Subcutaneous abdominal adipose tissue (tissue), 5 donors: ENCODE measurements at regions not wholly inside any gene's neighbourhood (a gene's known extent, or its start where the extent isn't known, plus 50 kb on each side); places are given as distances from the start of the nearest gene placed in this dataset.
"Not testable (repeated sequence)": the region's sequence is repeated elsewhere in the genome, so short reads cannot be mapped to it uniquely, and the experiment has no call there.

Experiments used
- H3K27ac ChIP-seq: one replicate; pipeline ENCODE4 v1.7.0; 2013; ENCODE audit warnings: low read depth, mild to moderate bottlenecking, inconsistent platforms, low read length, moderate library complexity
- H3K27me3 ChIP-seq, 5 donors: one replicate each; pipeline ENCODE4 v1.7.0; 2013; ENCODE audit warnings: low read length in 5 of 5, inconsistent platforms in 1 of 5; ENCODE audit not compliant: control insufficient read depth in 5 of 5, insufficient read depth in 4 of 5
- H3K36me3 ChIP-seq, 5 donors: one replicate each; pipeline ENCODE4 v1.7.0; 2013; ENCODE audit warnings: low read length in 5 of 5; ENCODE audit not compliant: control insufficient read depth in 5 of 5, insufficient read depth in 5 of 5
- H3K4me1 ChIP-seq, 5 donors: one replicate each; pipeline ENCODE4 v1.7.0; 2013; ENCODE audit warnings: low read length in 5 of 5, mild to moderate bottlenecking in 3 of 5, moderate library complexity in 1 of 5; ENCODE audit not compliant: control insufficient read depth in 5 of 5, insufficient read depth in 5 of 5
- H3K4me3 ChIP-seq, 5 donors: one replicate each; pipeline ENCODE4 v1.7.0; 2013; ENCODE audit warnings: low read length in 5 of 5, low read depth in 1 of 5
- H3K9ac ChIP-seq, 5 donors: one replicate each; pipeline ENCODE4 v1.7.0; 2013; ENCODE audit warnings: low read length in 5 of 5, mild to moderate bottlenecking in 4 of 5, moderate library complexity in 3 of 5
- H3K9me3 ChIP-seq, 5 donors: one replicate each; pipeline ENCODE4 v1.7.0; 2013; ENCODE audit warnings: low read length in 5 of 5; ENCODE audit not compliant: control insufficient read depth in 5 of 5
- donor health status: healthy.
- donor health status: healthy.
- donor health status: healthy.
- donor health status: healthy.
- donor health status: healthy.

- Histone ChIP-seq H3K9me3 (no peaks in the 10 kb centered on the region), H3K4me3 (no peak overlapping the region), H3K27ac (no peak overlapping the region), H3K27me3 (peaks cover 0 to 10% (median 4%) of the 10 kb centered on the region in 5 donors), H3K4me1 (no peaks in the 10 kb centered on the region), H3K9ac (no peak overlapping the region), H3K36me3 (no peaks in the 10 kb centered on the region)
Observed at GRCh38 chr22:23395530-23396361, 184.3 kb downstream of the IGLL1 start.

- H3K27ac ChIP-seq = no peak overlapping the region
Observed at GRCh38 chr22:23394525-23395326, 185.4 kb downstream of the IGLL1 start.

DNA sequence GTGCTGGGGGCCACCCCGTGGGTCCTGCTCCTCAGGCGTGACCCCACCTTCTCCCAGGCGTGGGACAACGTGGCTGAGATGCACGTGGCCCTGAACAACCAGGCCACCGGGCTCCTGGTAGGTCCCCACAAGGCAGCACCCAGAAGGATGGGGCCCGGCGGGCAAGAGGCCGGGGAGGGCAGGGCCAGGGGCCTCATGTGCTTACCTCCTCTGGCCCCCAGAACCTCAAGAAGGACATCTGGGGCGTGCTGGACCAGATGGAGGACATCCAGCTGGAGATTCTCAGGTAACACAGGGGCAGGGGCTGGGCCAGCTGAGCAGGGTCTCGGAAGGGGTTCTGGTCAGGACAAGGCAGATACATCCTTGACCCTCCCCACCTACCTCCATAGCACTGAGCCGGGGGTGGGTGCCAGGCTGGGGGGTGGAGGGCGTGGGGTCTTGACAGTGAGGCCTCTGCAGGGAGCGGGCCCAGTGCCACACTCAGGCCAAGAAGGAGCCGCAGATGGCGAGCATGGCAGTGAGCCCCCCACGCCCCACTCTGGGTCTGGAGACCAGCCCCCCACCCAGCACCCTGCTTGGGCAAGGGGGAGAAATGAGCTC lies 186.3 kb downstream of the IGLL1 start:
- Histone ChIP-seq H3K36me3 (no peaks in the 10 kb centered on the region), H3K27me3 (no peaks in the 10 kb centered on the region), H3K4me3 (no peak overlapping the region), H3K9ac (no peak overlapping the region), H3K9me3 (no peaks in the 10 kb centered on the region), H3K27ac (no peak overlapping the region), H3K4me1 (no peaks in the 10 kb centered on the region)

More at GRCh38 chr22:23394525-23395326, 185.4 kb downstream of the IGLL1 start:
- Histone ChIP-seq H3K36me3 (no peaks in the 10 kb centered on the region), H3K9me3 (no peaks in the 10 kb centered on the region), H3K27me3 (peaks cover 0 to under 1% (median 0%) of the 10 kb centered on the region in 5 donors), H3K4me1 (no peaks in the 10 kb centered on the region), H3K9ac (no peak overlapping the region), H3K4me3 (no peak overlapping the region)

DNA sequence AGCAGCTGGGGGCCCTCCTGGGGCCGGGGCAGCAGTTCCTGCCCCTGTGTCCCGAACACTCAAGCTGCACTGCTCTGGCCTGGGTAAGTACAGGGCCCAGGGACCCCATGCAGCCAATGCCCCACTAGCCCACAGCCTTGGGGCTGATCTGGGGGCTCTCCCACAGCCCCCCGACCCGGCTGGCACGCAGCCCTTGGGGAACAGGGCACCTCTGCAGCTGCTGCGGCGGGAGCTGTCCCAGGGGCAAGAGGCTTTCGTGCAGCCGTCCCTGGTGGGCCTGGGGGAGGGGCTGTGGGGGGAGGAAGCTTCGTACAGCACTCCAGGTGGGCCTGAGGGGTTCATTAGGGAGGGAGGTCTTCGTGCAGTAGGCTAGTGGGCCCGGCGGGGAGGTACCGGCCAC lies 186.9 kb downstream of the IGLL1 start:
- not testable (repeated sequence) for H3K36me3 ChIP-seq, H3K4me3 ChIP-seq, H3K4me1 ChIP-seq, H3K9me3 ChIP-seq, H3K9ac ChIP-seq, H3K27ac ChIP-seq, H3K27me3 ChIP-seq

GRCh38 chr22:23392420-23393121 lies 187.5 kb downstream of the IGLL1 start:
- H3K27me3 ChIP-seq = no peaks in the 10 kb centered on the region
- peaks cover 0 to 4% (median 0%) of the 10 kb centered on the region in 5 donors for H3K4me1 ChIP-seq
- H3K9me3 ChIP-seq = no peaks in the 10 kb centered on the region
- no peak overlapping the region for H3K27ac ChIP-seq
- H3K36me3 ChIP-seq = no peaks in the 10 kb centered on the region
- H3K4me3 ChIP-seq = no peak overlapping the region
- no peak overlapping the region for H3K9ac ChIP-seq

GRCh38 chr22:23391022-23391421 lies 189.1 kb downstream of the IGLL1 start:
- no peak overlapping the region for H3K9ac ChIP-seq
- no peaks in the 10 kb centered on the region for H3K9me3 ChIP-seq
- H3K27ac ChIP-seq = no peak overlapping the region
- H3K36me3 ChIP-seq = no peaks in the 10 kb centered on the region
- H3K27me3 ChIP-seq = peaks cover 0 to 7% (median 0%) of the 10 kb centered on the region in 5 donors
- H3K4me3 ChIP-seq = no peak overlapping the region
- H3K4me1 ChIP-seq = peaks cover 0 to 8% (median 0%) of the 10 kb centered on the region in 5 donors

DNA sequence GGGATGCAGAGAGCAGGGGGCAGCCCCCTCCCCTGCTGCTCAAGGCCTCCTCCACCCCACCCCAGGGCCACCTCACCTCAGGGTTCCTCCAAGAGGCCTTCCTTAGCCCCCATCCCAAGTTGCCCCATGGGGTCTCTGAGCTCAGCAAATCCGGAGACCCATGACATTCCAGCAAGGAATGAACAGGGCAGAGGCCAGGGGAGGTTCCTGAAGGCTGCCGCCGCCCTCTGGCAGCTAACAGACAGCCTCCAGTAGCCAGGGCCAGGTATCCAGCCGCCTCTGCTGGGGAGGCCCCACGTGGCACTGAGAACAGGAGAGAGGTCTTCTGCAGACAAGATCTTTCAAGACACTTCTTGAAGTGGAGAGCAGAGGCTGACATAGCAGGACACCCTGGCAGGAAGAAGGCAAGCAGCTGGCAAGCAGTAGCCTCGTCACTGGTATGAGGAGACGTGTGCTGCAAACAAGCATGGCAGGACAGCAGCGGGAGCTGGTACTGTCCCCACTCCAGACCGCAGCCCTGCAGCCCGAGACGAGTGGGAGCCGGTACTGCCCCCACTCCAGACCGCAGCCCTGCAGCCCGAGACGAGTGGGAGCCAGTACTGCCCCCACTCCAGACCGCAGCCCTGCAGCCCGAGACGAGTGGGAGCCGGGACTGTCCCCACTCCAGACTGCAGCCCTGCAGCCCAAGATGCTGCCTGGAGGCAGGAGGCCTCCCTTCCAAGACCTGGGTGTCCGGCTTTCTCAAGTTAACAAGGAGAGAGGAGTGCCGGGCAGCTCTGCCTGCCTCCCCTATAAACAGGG lies 190.6 kb downstream of the IGLL1 start:
- Histone ChIP-seq H3K27me3 (peaks cover 0 to 9% (median 5%) of the 10 kb centered on the region in 5 donors), H3K9ac (no peak overlapping the region), H3K9me3 (no peaks in the 10 kb centered on the region), H3K36me3 (no peaks in the 10 kb centered on the region), H3K4me1 (peaks cover 0 to 9% (median 0%) of the 10 kb centered on the region in 5 donors), H3K27ac (no peak overlapping the region), H3K4me3 (no peak overlapping the region)

DNA sequence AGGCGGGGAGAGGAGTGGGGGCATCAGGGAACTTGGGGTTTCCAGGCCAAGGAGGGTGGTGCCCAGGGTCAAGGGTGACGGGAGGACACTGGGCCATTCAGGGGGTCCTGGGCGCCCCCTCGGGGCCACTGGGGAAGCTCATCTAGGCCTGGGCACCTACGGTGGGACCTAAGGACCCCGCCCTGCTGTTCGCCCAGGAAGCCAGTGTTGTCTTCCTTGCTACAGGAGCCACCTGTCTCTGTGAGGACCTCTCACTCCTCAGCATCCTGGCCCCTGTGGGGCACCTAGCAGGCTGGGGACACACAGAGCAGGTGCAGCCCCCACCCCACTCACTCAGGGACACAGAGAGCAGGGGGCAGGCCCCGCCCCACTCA lies 191.6 kb downstream of the IGLL1 start:
- Histone ChIP-seq H3K4me1 (peaks cover 0 to 9% (median 3%) of the 10 kb centered on the region in 5 donors), H3K9ac (no peak overlapping the region), H3K4me3 (no peak overlapping the region), H3K27ac (no peak overlapping the region), H3K27me3 (peaks cover 0 to 13% (median 5%) of the 10 kb centered on the region in 5 donors), H3K36me3 (no peaks in the 10 kb centered on the region), H3K9me3 (no peaks in the 10 kb centered on the region)

DNA sequence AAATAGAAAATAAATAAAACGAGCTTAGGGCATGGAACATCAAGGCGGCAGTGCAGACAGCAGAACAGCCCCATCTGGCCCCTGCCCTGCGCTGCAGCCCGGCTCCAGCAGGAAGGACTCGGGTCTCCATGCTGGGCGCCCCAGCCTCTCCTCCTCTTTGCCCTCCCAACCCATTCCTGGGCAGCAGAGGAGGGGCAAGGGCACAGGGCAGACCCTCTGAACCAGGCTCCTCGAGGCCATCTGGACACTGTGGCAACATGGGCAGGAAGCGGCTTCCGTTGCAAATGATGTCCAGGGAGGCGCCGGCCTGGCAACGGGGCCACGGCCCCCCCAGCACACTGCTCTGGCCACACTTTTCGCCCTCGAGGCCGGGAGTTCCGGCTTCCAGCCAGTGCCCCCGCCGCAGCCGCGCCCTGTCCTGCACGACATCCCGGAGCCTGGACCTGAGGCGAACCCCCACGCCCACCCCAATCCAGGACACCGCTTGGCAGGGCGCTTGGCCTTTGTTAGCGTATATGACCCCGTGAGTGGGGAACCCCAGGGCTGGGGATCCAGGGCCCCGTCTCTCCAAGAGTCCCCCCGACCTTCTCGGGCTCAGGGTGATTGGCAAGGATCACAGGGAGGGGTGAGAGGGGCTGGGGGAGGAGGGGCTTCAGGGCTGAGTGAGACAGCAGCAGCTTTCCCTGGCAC lies 192.1 kb downstream of the IGLL1 start:
- no peak overlapping the region for H3K27ac ChIP-seq
- H3K4me1 ChIP-seq = peaks cover 0 to 9% (median 3%) of the 10 kb centered on the region in 5 donors
- H3K36me3 ChIP-seq = no peaks in the 10 kb centered on the region
- no peaks in the 10 kb centered on the region for H3K9me3 ChIP-seq
- no peak overlapping the region for H3K4me3 ChIP-seq
- H3K9ac ChIP-seq = no peak overlapping the region
- H3K27me3 ChIP-seq = peaks cover 0 to 13% (median 5%) of the 10 kb centered on the region in 5 donors
